OCI-LY1 (cell line): ENCODE measurements at regions not wholly inside any gene's neighbourhood (a gene's known extent, or its start where the extent isn't known, plus 50 kb on each side); places are given as distances from the start of the nearest gene placed in this dataset.

ENCODE experiments used
- EZH2 ChIP-seq: fragments of 200-600 bp; sonication (generic), shearing (Covaris generic); IDR thresholded peaks from 2 replicates; pipeline ENCODE4 v1.8.0; 2017; ENCODE audit warnings: borderline replicate concordance, mixed run types, mild to moderate bottlenecking, antibody characterized with exemption, low read length, moderate library complexity, mixed read lengths
- TF ChIP-seq, protein P1 (sequence below): fragments of 200-600 bp; sonication (generic), shearing (Covaris generic); IDR thresholded peaks from 2 replicates; pipeline ENCODE4 v1.5.1; 2017; ENCODE audit warnings: mild to moderate bottlenecking, antibody characterized with exemption, low read length, moderate library complexity, mixed read lengths

- TF ChIP-seq, protein P1, sequence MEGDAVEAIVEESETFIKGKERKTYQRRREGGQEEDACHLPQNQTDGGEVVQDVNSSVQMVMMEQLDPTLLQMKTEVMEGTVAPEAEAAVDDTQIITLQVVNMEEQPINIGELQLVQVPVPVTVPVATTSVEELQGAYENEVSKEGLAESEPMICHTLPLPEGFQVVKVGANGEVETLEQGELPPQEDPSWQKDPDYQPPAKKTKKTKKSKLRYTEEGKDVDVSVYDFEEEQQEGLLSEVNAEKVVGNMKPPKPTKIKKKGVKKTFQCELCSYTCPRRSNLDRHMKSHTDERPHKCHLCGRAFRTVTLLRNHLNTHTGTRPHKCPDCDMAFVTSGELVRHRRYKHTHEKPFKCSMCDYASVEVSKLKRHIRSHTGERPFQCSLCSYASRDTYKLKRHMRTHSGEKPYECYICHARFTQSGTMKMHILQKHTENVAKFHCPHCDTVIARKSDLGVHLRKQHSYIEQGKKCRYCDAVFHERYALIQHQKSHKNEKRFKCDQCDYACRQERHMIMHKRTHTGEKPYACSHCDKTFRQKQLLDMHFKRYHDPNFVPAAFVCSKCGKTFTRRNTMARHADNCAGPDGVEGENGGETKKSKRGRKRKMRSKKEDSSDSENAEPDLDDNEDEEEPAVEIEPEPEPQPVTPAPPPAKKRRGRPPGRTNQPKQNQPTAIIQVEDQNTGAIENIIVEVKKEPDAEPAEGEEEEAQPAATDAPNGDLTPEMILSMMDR = no peak
- TF ChIP-seq EZH2 = no peak
Measured at GRCh38 chr1:232486006-232486405, 143.9 kb downstream of the SIPA1L2 start.
